NCI-H1436 (cell line): ENCODE measurements at regions not wholly inside any gene's neighbourhood (a gene's known extent, or its start where the extent isn't known, plus 50 kb on each side); places are given as distances from the start of the nearest gene placed in this dataset.

Experiments used
- DNase-seq: peaks from one replicate; lab custom pipeline; 2025; lab: John Stamatoyannopoulos, UW

- no peak for DNase-seq
Measured at GRCh38 chrX:140848800-140849199, 139.2 kb downstream of the LINC00632 start.

- DNase-seq, result no peak
Measured at GRCh38 chrX:140860718-140861117, 141.7 kb upstream of the SPANXB1 start.

GRCh38 chrX:140866446-140866845 lies 135.9 kb upstream of the SPANXB1 start:
- DNase-seq, result no peak

- DNase-seq, result no peak
Measured at GRCh38 chrX:140912606-140913005, 89.8 kb upstream of the SPANXB1 start.

- DNase-seq, result no peak
Measured at GRCh38 chrX:140913802-140914501, 88.4 kb upstream of the SPANXB1 start.

- DNase-seq, result no peak
Measured at GRCh38 chrX:140916872-140917271, 85.5 kb upstream of the SPANXB1 start.

- DNase-seq, result no peak
Measured at GRCh38 chrX:140917354-140918115, 84.9 kb upstream of the SPANXB1 start.

GRCh38 chrX:140918398-140919038 lies 83.9 kb upstream of the SPANXB1 start:
- peak; percentile 37 for DNase-seq

- no peak for DNase-seq
Measured at GRCh38 chrX:140920416-140920815, 82.0 kb upstream of the SPANXB1 start.

- DNase-seq, result no peak
Measured at GRCh38 chrX:140923118-140923517, 79.3 kb upstream of the SPANXB1 start.

GRCh38 chrX:140928739-140929138 lies 73.7 kb upstream of the SPANXB1 start:
- no peak for DNase-seq

- DNase-seq, result no peak
Measured at GRCh38 chrX:140933016-140933415, 69.4 kb upstream of the SPANXB1 start.

GRCh38 chrX:140933874-140934655 lies 68.3 kb upstream of the SPANXB1 start:
- DNase-seq, result no peak

GRCh38 chrX:140943513-140943912 lies 58.9 kb upstream of the SPANXB1 start:
- no peak for DNase-seq

GRCh38 chrX:140944710-140945109 lies 57.7 kb upstream of the SPANXB1 start:
- DNase-seq, result no peak

- DNase-seq, result no peak
Measured at GRCh38 chrX:140948827-140949226, 53.6 kb upstream of the SPANXB1 start.

GRCh38 chrX:140949233-140949632 lies 53.2 kb upstream of the SPANXB1 start:
- DNase-seq, result no peak
